WTC11 (cell line): ENCODE measurements at regions not wholly inside any gene's neighbourhood (a gene's known extent, or its start where the extent isn't known, plus 50 kb on each side); places are given as distances from the start of the nearest gene placed in this dataset.

ENCODE experiments used
- ATAC-seq: fragments of 200-7000 bp; cut with Tn5 transposase; 2 replicates; pipeline ENCODE4 v1.10.0; 2021; ENCODE audit warnings: mild to moderate bottlenecking, moderate library complexity
- CTCF ChIA-PET: fragments of 300-600 bp; sonication (Branson Sonifier 250); formaldehyde crosslinking; loops from one replicate; lab custom pipeline; 2021; ENCODE audit warnings: antibody characterized with exemption; lab: Charles Lee
- POLR2A ChIA-PET: fragments of 350-600 bp; sonication (Branson Sonifier 250); formaldehyde crosslinking; loops from one replicate; lab custom pipeline; 2021; ENCODE audit warnings: antibody characterized with exemption; lab: Charles Lee
- DNase-seq: peaks from one replicate; pipeline ENCODE4 v3.0.0; 2021; ENCODE audit warnings: low spot score
- H3K27ac Mint-ChIP-seq: 2 replicates; pipeline ENCODE4 v1.8.0; 2021; ENCODE audit warnings: mixed read lengths
- H3K27me3 Mint-ChIP-seq: 2 replicates; pipeline ENCODE4 v1.8.0; 2021; ENCODE audit warnings: low read depth, mild to moderate bottlenecking, moderate library complexity, mixed read lengths
- H3K36me3 Mint-ChIP-seq: 2 replicates; pipeline ENCODE4 v1.8.0; 2021; ENCODE audit warnings: mixed read lengths
- H3K4me1 Mint-ChIP-seq: 2 replicates; pipeline ENCODE4 v1.8.0; 2022; ENCODE audit warnings: mixed read lengths
- H3K4me3 Mint-ChIP-seq: 2 replicates; pipeline ENCODE4 v1.8.0; 2021; ENCODE audit warnings: mild to moderate bottlenecking, moderate library complexity, mixed read lengths
- H3K9me3 Mint-ChIP-seq: 2 replicates; pipeline ENCODE4 v1.8.0; 2021; ENCODE audit warnings: mixed read lengths
- E2F4 ChIP-seq: sonication (generic); formaldehyde crosslinking; IDR thresholded peaks from 2 replicates; pipeline ENCODE4 v1.8.1; 2022; ENCODE audit warnings: low read depth, mild to moderate bottlenecking, moderate library complexity, missing genetic modification reagents, borderline replicate concordance
- EMX1 ChIP-seq: fragments of 250-450 bp; sonication (Bioruptor Pico); IDR thresholded peaks from 2 replicates; pipeline ENCODE4 v1.8.0; 2021; ENCODE audit warnings: mild to moderate bottlenecking
- ESRRA ChIP-seq: sonication (generic); formaldehyde crosslinking; IDR thresholded peaks from 2 replicates; pipeline ENCODE4 v1.8.1; 2022; ENCODE audit warnings: mild to moderate bottlenecking, missing genetic modification reagents, borderline replicate concordance
- GABPB1 ChIP-seq: sonication (generic); formaldehyde crosslinking; IDR thresholded peaks from 2 replicates; pipeline ENCODE4 v1.8.1; 2023; ENCODE audit warnings: mild to moderate bottlenecking, missing genetic modification reagents
- HMGXB4 ChIP-seq: sonication (generic); formaldehyde crosslinking; IDR thresholded peaks from 2 replicates; pipeline ENCODE4 v1.8.1; 2023; ENCODE audit warnings: mild to moderate bottlenecking, moderate library complexity, missing genetic modification reagents
- JAZF1 ChIP-seq: fragments of 250-450 bp; sonication (Bioruptor Pico); IDR thresholded peaks from 2 replicates; pipeline ENCODE4 v1.9.0; 2021; ENCODE audit warnings: moderate library complexity, mild to moderate bottlenecking, inconsistent platforms
- MLX ChIP-seq: sonication (generic); formaldehyde crosslinking; IDR thresholded peaks from 2 replicates; pipeline ENCODE4 v1.8.1; 2023; ENCODE audit warnings: mild to moderate bottlenecking, missing genetic modification reagents, moderate library complexity
- MXD4 ChIP-seq: fragments of 250-450 bp; sonication (Bioruptor Pico); IDR thresholded peaks from 2 replicates; pipeline ENCODE4 v1.8.0; 2021; ENCODE audit warnings: mild to moderate bottlenecking, moderate library complexity, borderline replicate concordance
- NFE2L1 ChIP-seq: sonication (generic); formaldehyde crosslinking; IDR thresholded peaks from 2 replicates; pipeline ENCODE4 v1.8.1; 2023; ENCODE audit warnings: missing genetic modification reagents
- NR3C1 ChIP-seq: sonication (generic); formaldehyde crosslinking; conservative IDR thresholded peaks from 2 replicates; pipeline ENCODE4 v1.8.1; 2023; ENCODE audit warnings: low read depth, mild to moderate bottlenecking, missing genetic modification reagents
- SP1 ChIP-seq: sonication (generic); formaldehyde crosslinking; conservative IDR thresholded peaks from 2 replicates; pipeline ENCODE4 v1.8.1; 2022; ENCODE audit warnings: missing genetic modification reagents
- TP53 ChIP-seq: sonication (generic); formaldehyde crosslinking; IDR thresholded peaks from 2 replicates; pipeline ENCODE4 v1.8.1; 2023; ENCODE audit warnings: mild to moderate bottlenecking, missing genetic modification reagents
- ZNF232 ChIP-seq: sonication (generic); formaldehyde crosslinking; IDR thresholded peaks from 2 replicates; pipeline ENCODE4 v1.8.0; 2022; ENCODE audit warnings: mild to moderate bottlenecking, missing genetic modification reagents
- ZNF396 ChIP-seq: fragments of 250-450 bp; sonication (Bioruptor Pico); IDR thresholded peaks from 2 replicates; pipeline ENCODE4 v1.8.0; 2021; ENCODE audit warnings: mild to moderate bottlenecking, moderate library complexity, borderline replicate concordance
- ZNF425 ChIP-seq: fragments of 250-450 bp; sonication (Bioruptor Pico); conservative IDR thresholded peaks from 2 replicates; pipeline ENCODE4 v1.9.0; 2021; ENCODE audit warnings: mild to moderate bottlenecking
- ZNF532 ChIP-seq: fragments of 250-450 bp; sonication (Bioruptor Pico); IDR thresholded peaks from 2 replicates; pipeline ENCODE4 v1.9.0; 2021; ENCODE audit warnings: mild to moderate bottlenecking, borderline replicate concordance
- ZNF671 ChIP-seq: fragments of 250-450 bp; sonication (Bioruptor Pico); IDR thresholded peaks from 2 replicates; pipeline ENCODE4 v1.8.0; 2021; ENCODE audit warnings: mild to moderate bottlenecking
- TF ChIP-seq, protein P1 (sequence below): sonication (generic); formaldehyde crosslinking; conservative IDR thresholded peaks from 2 replicates; pipeline ENCODE4 v1.8.1; 2022; ENCODE audit warnings: mild to moderate bottlenecking, missing genetic modification reagents
- TF ChIP-seq, protein P2 (sequence below): fragments of 200-600 bp; IDR thresholded peaks from 2 replicates; pipeline ENCODE4 v1.8.0; 2022; ENCODE audit warnings: antibody characterized with exemption
- TF ChIP-seq, protein P3 (sequence below): sonication (generic); formaldehyde crosslinking; IDR thresholded peaks from 2 replicates; pipeline ENCODE4 v1.8.0; 2023; ENCODE audit warnings: mild to moderate bottlenecking, missing genetic modification reagents
- TF ChIP-seq, protein P4 (sequence below): sonication (generic); formaldehyde crosslinking; IDR thresholded peaks from 2 replicates; pipeline ENCODE4 v1.8.1; 2022; ENCODE audit warnings: mild to moderate bottlenecking, missing genetic modification reagents, moderate library complexity, borderline replicate concordance

DNA sequence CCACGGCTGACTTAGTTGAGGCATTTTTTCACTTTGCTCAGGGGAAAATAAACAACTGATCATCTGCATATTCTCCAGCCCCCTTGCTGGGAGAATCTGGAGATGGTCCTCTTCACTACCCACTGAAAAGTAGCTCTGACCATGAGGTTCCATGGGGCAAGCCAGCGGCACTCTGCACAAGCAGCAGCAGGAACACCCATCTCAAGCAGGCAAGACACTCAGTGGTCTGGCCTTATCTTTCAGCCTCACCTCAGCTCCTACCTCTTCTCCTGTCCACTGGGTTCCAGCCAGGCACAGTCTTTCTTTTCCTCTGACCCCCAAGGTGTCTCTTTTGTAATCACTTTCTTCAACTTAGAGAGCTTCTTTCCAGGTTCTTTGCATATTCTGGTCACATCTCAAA is 280.8 kb upstream of the GRIA1 start (continued):
- TF ChIP-seq ZNF532, result no peak
- TF ChIP-seq, protein P1, sequence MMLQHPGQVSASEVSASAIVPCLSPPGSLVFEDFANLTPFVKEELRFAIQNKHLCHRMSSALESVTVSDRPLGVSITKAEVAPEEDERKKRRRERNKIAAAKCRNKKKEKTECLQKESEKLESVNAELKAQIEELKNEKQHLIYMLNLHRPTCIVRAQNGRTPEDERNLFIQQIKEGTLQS (CRISPR knock-in tag), result no peak
- TF ChIP-seq MLX (CRISPR knock-in tag), result no peak
- no peak for TF ChIP-seq ZNF396 (CRISPR knock-in tag)
- TF ChIP-seq MXD4 (CRISPR knock-in tag), result no peak
- no peak for TF ChIP-seq EMX1 (CRISPR knock-in tag)
- no peak for TF ChIP-seq ZNF232 (CRISPR knock-in tag)
- no peak for TF ChIP-seq GABPB1 (CRISPR knock-in tag)
- TF ChIP-seq, protein P2, sequence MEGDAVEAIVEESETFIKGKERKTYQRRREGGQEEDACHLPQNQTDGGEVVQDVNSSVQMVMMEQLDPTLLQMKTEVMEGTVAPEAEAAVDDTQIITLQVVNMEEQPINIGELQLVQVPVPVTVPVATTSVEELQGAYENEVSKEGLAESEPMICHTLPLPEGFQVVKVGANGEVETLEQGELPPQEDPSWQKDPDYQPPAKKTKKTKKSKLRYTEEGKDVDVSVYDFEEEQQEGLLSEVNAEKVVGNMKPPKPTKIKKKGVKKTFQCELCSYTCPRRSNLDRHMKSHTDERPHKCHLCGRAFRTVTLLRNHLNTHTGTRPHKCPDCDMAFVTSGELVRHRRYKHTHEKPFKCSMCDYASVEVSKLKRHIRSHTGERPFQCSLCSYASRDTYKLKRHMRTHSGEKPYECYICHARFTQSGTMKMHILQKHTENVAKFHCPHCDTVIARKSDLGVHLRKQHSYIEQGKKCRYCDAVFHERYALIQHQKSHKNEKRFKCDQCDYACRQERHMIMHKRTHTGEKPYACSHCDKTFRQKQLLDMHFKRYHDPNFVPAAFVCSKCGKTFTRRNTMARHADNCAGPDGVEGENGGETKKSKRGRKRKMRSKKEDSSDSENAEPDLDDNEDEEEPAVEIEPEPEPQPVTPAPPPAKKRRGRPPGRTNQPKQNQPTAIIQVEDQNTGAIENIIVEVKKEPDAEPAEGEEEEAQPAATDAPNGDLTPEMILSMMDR, result no peak
- TF ChIP-seq JAZF1 (CRISPR knock-in tag), result no peak

GRCh38 chr5:153211076-153211475 is 279.4 kb upstream of the GRIA1 start:
- ChIA-PET POLR2A (no interaction called here), CTCF (no interaction called here)
- no peaks in the 10 kb centered on the region for H3K36me3 Mint-ChIP-seq
- peaks cover 13% of the 10 kb centered on the region for H3K4me1 Mint-ChIP-seq
- no peak overlapping the region for H3K27ac Mint-ChIP-seq
- DNase-seq (no peak), ATAC-seq (no peak)
- H3K27me3 Mint-ChIP-seq, result no peaks in the 10 kb centered on the region
- H3K4me3 Mint-ChIP-seq, result no peak overlapping the region
- H3K9me3 Mint-ChIP-seq, result peaks cover 9% of the 10 kb centered on the region
- TF ChIP-seq NR3C1 (CRISPR knock-in tag) (no peak), ZNF425 (CRISPR knock-in tag) (no peak), TP53 (no peak), ESRRA (CRISPR knock-in tag) (no peak), HMGXB4 (CRISPR knock-in tag) (no peak), SP1 (CRISPR knock-in tag) (no peak), ZNF671 (CRISPR knock-in tag) (no peak), NFE2L1 (CRISPR knock-in tag) (no peak), E2F4 (no peak)
- TF ChIP-seq, protein P3, sequence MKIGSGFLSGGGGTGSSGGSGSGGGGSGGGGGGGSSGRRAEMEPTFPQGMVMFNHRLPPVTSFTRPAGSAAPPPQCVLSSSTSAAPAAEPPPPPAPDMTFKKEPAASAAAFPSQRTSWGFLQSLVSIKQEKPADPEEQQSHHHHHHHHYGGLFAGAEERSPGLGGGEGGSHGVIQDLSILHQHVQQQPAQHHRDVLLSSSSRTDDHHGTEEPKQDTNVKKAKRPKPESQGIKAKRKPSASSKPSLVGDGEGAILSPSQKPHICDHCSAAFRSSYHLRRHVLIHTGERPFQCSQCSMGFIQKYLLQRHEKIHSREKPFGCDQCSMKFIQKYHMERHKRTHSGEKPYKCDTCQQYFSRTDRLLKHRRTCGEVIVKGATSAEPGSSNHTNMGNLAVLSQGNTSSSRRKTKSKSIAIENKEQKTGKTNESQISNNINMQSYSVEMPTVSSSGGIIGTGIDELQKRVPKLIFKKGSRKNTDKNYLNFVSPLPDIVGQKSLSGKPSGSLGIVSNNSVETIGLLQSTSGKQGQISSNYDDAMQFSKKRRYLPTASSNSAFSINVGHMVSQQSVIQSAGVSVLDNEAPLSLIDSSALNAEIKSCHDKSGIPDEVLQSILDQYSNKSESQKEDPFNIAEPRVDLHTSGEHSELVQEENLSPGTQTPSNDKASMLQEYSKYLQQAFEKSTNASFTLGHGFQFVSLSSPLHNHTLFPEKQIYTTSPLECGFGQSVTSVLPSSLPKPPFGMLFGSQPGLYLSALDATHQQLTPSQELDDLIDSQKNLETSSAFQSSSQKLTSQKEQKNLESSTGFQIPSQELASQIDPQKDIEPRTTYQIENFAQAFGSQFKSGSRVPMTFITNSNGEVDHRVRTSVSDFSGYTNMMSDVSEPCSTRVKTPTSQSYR, result no peak
- TF ChIP-seq, protein P4, sequence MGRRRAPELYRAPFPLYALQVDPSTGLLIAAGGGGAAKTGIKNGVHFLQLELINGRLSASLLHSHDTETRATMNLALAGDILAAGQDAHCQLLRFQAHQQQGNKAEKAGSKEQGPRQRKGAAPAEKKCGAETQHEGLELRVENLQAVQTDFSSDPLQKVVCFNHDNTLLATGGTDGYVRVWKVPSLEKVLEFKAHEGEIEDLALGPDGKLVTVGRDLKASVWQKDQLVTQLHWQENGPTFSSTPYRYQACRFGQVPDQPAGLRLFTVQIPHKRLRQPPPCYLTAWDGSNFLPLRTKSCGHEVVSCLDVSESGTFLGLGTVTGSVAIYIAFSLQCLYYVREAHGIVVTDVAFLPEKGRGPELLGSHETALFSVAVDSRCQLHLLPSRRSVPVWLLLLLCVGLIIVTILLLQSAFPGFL (CRISPR knock-in tag), result no peak
